Stimulated activated CD4-positive, alpha-beta T cell treated with anti-CD3 and anti-CD28 coated beads, Interleukin-1b, Interleukin-23, amount 100 ng/mL, for 24 hours (primary cell): ENCODE measurements at regions not wholly inside any gene's neighbourhood (a gene's known extent, or its start where the extent isn't known, plus 50 kb on each side); places are given as distances from the start of the nearest gene placed in this dataset.
"Not testable (repeated sequence)": the region's sequence is repeated elsewhere in the genome, so short reads cannot be mapped to it uniquely, and the experiment has no call there.

Source experiments
- DNase-seq, 4 experiments: peaks; one replicate each; pipeline ENCODE4 v3.0.0-alpha.2; 2020; ENCODE audit warnings: low read depth in 4 of 4, low spot score in 1 of 4

- no peak for DNase-seq
These were observed 682.4 kb downstream of the LTN1 start for GRCh38 chr21:28310171-28310685.

GRCh38 chr21:28309596-28309995, 683.1 kb downstream of the LTN1 start:
- no peak for DNase-seq

DNA sequence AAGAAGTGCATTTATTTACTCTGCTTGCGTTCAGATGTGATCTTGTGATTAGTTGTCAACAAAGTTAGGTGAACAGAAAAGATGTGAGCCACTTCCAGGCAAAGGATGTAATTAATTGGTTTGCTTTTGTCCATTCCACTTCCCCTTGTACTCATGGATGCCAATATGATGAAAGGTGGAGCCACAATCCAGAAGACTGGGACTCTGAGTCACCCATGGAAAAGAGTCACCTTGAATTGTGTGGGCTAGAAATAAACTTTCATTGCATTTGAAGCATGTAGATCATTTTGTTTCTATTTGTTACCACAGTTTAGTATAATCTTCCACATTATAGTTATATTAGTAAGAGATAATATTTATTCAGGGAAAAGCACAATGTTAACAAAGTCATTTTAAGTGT, 684.2 kb downstream of the LTN1 start:
- no peak for DNase-seq

GRCh38 chr21:28299946-28300345, 692.7 kb downstream of the LTN1 start:
- DNase-seq = no peak

DNA sequence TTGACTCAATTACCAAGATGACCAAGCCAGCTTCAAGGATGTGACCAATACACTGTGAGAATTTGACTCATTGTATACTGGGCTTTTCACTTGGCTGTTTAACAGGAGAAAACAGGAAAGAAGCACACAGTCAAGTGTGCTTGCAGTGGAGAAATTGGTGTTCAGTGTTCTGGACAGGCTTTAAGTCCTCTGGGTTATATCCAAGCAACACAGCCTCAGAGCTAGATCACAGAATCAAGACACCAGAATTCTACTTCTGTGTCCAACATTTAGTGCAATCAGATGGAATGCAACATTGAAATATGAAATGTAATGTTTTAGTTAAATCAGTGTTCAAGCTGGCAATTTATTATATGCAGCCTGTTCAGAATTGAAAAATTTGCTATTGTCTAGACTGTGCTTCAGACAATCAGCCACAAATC, 694.4 kb downstream of the LTN1 start:
- DNase-seq = no peak

DNA sequence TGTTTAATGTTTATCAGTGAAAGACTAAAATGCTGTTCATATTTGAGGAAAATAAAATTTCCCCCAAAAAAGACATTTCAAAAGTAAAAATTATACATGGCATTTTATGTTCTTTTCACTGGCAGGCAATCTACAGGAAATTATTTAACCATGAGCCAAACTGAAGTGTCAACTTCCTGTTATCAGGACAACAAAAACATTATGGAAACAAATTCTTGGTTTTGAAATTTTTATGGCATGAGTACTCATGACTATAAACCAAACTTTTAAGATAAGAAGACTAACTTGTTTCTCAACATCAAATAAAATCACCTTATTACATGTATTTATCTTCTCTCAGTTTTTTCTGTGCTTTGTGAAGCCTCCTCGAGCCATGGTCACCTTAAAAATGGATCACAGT, 698.6 kb downstream of the LTN1 start:
- no peak for DNase-seq

DNA sequence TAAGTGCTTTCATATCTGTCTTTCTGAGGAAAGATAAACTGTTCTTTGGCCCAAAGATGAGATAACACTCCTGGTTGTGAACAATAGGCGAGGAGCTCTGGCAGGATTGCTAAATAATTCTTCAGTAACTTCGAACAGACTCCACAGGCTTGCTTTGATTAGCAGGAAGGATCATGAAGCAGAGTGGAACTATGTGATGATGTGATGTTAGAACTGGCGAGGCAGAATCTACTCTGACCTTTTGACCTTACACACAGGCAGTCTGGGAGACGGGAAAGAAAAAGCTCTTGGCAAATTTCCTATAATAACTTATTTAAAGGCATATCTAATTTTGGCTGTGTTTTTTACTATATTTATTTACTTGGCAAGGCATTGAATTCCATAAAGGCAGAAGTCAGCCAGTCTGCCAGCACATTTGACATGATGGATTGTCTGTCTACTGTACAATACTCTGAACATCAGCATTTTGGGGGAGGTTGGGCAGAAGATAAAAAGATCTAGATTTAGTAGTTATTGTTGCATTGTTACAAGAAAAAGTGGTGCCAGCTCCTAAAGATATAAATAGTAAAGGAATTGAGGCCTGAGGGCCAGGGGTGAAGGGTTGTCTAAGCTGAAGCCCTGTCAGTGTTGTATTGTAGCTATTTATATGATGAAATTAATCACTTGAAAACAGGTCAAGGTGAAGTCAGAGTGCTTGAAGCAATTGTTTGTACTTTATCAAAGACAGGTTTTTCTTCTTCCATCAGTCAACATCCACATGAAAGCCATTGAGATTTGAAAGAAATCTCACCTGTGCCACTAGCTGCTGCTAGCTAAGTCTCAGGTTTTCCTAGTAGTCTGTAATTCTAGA, 708.8 kb downstream of the LTN1 start:
- DNase-seq = no peak

GRCh38 chr21:28282833-28283232, 709.8 kb downstream of the LTN1 start:
- DNase-seq = no peak

- DNase-seq = not testable (repeated sequence)
These were observed 711.3 kb downstream of the LTN1 start for GRCh38 chr21:28281357-28281756.

GRCh38 chr21:28280611-28281010, 712.1 kb downstream of the LTN1 start:
- no peak for DNase-seq

GRCh38 chr21:28277324-28277723, 715.4 kb downstream of the LTN1 start:
- no peak for DNase-seq

DNA sequence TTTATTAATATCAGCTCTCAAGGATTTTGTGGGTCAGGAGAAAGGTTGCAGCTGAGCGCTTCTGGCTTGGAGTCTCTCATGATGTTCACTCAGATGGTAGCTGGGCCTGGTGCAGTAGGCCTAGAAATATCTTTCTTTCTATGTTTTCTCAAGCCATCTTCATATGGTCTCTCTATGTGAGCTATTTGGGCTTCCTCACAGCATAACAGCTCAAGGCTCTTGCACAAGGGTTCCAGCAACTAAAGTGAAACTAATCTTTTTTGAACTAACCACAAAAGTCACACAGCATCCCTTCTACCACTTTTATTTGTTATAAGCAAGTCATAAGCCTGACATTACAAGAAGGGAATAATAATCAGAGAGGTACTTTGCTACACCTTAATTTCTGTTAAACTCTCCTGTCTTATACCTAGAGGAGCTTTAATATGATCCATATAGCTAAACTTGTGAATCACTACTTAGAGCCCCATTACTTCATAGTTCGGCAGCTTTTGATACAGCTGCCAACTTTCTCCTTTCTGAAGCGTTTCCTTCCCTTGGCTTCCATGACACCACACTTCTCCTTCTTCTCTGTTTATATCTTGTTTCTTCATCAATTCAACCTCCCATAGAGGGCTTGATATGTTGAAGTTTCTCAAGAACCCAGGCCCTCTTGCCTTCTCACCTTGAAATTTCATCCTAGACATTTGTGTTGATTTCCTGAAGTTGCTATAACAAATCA, 720.2 kb downstream of the LTN1 start:
- DNase-seq = no peak

DNA sequence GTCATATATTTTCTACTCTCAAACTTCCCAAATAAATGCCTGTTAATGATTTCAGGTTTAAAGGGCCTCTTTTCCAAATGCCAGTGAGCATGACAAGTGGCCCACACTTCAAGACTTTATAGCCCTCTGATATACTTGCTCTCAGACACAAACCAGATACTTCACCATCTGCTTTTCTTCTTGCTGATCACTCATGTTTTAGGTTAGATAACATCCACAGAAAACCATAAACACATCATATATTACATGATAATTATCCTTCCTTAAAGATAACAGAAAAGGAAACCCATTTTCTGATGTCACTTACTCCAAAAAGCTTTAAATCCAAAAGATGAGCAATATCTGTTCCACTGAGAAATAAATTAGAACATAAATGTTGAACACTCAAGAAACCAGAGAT, 723.5 kb downstream of the LTN1 start:
- no peak for DNase-seq

DNA sequence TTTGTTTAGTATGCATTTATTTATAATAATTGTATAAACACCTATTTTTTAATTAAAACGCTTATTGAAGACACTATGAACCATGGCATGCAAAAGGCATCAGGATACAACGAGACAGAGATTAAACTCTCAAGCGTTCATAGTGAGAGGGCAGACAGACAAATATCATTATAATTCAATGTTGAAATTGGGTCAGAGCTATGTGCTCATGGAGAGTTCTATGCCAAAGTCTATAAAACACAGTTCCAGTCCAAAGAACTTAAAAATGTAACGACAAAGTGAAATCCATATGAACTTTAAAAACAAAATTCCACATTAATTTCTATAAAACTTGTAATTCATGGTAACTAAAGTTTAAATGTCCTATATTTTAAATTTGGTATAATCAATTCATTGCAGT, 724.0 kb downstream of the LTN1 start:
- no peak for DNase-seq

DNA sequence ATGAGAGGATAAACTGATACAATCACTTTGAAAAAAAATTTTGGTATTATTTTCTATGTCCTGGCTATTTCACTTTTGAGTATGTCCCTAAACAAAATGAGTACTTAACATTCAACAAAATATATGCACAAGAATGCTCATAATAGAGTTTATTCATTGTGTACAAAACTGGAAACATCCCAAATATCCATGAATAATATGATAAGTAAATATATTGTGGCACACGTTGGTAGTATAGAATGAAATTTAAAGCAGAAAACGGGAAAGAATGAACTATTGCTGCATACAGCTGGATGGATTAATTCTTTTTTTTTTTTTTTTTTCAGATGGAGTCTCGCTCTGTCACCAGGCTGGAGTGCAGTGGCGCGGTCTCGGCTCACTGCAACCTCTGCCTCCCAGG, 725.2 kb downstream of the LTN1 start:
- no peak for DNase-seq

GRCh38 chr21:28266061-28266460, 726.6 kb downstream of the LTN1 start:
- DNase-seq = no peak

GRCh38 chr21:28263974-28264373, 728.7 kb downstream of the LTN1 start:
- DNase-seq = no peak

- no peak for DNase-seq
These were observed 731.4 kb downstream of the LTN1 start for GRCh38 chr21:28261298-28261697.

DNA sequence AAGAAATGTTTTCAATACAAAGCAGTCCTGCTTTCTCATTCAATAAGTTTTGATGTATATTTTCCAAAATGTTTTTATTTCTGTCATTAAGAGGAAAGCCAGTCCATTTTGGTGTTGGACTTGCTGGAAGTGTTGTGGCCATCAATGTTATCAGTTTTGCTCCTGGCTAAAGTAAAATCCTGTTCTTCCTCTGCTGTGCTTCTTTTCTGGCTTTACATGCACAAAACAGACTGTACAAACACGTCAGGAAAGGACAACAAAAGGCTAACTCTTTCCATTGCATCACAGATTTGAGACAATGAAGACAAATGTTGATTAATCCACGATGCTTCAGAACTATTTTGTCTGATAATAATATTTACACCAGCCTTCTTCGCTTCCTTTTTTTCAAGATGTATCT, 735.4 kb downstream of the LTN1 start:
- DNase-seq = no peak

DNA sequence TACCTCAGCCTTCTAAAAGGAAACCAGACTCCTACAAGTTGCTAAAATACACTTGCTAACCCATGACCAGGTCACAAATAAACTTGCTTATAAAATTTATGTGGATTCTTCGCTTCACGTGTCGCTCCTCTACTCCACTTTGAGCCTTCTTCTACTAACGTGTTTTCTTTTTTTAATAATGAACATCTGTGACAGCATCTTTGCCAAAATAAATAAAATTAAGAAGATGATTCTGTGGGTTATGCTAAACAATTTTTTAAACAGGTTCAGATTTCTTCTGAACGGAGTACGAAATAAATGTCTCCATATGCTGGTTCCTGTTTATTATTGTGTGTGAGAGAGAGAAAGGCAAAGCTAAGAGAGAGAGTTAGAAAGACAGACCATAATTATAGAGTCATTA, 735.8 kb downstream of the LTN1 start:
- DNase-seq = no peak

DNA sequence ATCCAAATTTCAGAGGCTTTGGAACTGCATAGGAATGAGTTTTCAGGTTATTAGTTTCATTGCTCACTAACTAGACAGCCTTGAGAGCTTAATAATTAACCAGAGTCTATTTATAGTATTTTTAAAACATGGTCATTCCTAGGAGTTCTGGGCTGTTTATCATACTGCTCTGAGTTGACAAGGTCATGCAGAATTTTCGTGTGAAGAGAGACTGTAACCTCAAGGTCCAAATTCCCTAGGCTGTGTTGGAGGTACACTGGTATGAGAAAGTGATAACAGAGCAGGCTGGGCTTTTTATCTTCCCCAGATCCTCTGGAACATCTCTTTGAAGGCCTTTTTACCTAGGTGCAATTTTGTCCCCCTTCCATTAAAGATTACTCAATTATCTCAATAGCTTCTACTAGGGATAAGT, 736.3 kb downstream of the LTN1 start:
- no peak for DNase-seq

- DNase-seq = no peak
These were observed 738.7 kb downstream of the LTN1 start for GRCh38 chr21:28253961-28254360.
